ENCODE measurements at regions not wholly inside any gene's neighbourhood (a gene's known extent, or its start where the extent isn't known, plus 50 kb on each side); places are given as distances from the start of the nearest gene placed in this dataset.

DNA sequence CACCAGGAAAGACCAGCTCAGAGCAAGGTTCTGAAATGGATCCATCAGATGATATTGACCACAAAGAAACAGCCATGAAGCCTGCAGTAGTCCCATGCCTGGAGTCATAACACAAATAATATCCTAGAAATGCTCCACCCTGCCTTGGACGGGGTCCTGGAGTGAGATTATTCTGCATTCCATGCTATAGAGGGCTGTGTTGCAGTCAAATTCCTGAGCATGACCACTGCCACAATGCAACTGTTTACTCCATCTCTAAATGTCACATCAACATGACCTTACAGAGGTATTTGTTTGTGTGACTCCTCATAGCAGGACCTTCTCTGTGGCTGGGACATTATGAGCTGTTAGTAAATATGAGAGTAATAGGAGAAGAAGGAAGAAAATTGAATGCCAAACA is 257.5 kb upstream of the TCF21 start:
- DNase-seq (ENCODE audit: low spot score): no peak

DNA sequence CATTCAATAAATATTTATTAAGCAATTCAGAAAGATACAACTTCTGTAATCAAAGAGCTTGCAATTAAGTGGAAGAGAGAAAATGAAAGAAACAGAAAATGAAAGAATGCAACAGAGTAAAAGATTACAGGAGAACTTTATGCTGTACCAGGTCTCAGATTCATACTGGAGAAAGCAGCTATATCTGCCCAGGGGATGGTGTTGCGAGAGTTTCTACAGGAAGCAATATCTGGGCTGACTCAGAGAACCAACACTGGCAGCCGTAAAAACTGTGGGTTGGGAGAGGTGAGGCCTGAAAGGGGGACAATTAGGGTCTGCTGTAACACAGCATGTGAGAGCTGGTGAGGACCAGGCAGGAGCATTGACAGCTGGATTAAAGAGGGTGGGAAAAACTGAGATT is 256.7 kb upstream of the TCF21 start:
- no peak for DNase-seq (ENCODE audit: low spot score)

DNA sequence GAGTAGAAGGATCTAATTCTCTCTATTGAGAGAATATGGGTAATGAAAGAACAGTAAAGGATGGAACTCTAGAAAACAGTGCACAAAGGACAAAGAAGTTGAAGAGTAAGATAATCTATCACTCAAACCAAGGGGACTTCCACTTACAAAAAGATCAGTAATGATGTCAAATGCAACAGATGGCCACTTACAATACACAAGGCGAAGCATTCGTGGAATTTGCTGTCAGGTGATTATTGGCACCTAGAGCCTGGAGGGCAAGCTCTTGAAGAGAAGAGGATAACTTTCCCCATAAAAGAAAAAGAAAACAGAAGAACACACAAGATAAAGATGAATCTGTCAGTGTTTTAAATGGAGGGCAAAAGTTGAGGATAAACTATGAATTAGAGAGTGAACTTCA is 256.0 kb upstream of the TCF21 start:
- no peak for DNase-seq (ENCODE audit: low spot score)

GRCh38 chr6:133634474-133634873 is 254.4 kb upstream of the TCF21 start:
- DNase-seq (ENCODE audit: low spot score): no peak

- no peak for DNase-seq (ENCODE audit: low spot score)
Observed at GRCh38 chr6:133635447-133635846, 253.5 kb upstream of the TCF21 start.

DNA sequence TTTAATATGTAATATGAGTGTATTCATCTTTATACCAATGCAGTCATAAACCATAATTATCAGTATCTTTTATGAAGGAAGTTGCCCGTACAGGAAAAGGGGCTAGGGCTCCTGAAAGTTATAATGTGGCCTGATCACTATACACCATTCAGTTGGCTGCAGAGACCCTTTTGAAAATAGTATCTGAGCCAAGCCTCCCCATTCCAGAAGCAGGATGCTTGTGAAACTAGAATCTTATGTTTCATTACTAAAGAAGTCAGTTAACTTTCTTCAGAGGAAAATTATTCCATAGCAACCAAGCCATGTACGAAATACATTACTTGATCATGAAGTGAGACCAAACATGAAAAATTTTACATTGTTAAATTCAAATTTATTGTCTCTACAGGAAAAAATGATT is 251.5 kb upstream of the TCF21 start:
- DNase-seq (ENCODE audit: low spot score): no peak

GRCh38 chr6:133637874-133638273 is 251.0 kb upstream of the TCF21 start:
- no peak for DNase-seq (ENCODE audit: low spot score)

DNA sequence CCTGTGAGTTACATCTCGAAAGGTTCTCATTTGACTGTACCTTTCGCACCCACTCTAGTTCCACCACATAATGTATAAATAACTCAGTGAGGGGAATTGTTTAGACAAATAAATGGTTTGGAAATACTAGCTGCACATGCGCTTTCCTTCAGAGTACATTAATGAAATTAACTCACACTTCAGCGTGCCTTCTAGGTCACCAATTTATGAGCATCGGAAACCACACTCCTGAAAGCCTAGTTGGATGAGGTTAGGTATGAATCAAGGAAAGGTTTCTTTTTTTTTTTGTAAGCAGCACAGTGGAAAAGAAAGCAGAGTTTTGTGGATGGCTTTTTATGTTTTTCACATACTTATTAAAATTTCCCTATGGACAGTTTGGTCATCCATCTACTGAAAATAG is 247.8 kb upstream of the TCF21 start:
- no peak for DNase-seq (ENCODE audit: low spot score)

DNA sequence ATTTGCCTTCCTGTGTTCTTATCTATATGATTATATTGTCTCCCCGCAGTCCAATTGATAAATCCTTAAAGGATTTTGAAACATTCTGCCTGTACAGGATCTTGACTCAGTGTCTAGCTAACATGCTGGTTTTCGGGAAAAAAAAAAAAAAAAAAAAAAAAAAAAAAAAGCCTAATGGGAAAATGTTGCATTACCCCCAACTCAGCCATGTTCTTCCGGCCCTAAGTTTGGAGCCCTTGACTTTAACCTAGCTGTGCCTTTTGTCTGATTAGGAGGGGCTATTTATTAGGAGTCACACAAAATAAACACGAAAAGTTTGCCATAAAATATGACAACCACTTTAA is 244.4 kb upstream of the TCF21 start:
- no peak for DNase-seq (ENCODE audit: low spot score)

GRCh38 chr6:133644892-133645619 is 243.9 kb upstream of the TCF21 start:
- no peak for DNase-seq (ENCODE audit: low spot score)

DNA sequence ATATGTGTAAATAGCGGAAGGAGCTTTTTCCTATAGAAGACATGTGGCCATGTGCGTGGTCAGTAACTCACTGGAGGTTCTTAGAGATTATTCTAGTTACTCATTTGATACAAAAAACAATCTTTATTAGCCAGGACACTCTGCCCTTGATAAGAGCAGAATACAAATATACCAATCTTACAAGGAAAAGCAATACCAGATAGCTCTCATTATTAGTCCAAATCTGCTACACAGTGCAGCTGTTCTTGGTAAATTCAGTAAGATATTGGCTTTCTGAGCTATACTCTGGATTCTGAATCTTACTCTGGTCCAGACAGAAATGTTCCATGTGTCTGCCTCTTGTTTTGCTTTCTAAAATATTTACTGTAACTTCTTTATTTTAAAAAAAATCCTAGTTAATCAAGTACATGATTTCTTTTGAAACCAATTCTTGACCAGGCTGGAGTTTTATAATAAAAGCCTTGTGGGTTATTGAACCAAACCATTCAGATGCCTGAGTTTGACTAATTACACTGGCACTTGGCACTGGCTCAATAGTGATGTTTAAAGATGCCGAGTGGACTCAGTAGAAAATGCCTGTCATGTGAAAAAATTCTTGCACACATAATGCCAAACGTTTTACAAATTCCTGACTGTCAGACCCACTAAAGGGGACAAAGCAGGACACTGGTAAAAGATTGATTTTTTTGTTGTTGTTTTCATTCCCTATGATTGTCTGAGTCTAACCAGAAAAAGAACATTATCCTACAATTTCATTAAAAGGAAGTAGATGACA is 242.8 kb upstream of the TCF21 start:
- no peak for DNase-seq (ENCODE audit: low spot score)

GRCh38 chr6:133648581-133648980 is 240.3 kb upstream of the TCF21 start:
- DNase-seq (ENCODE audit: low spot score): no peak

GRCh38 chr6:133671376-133671775 is 217.5 kb upstream of the TCF21 start:
- DNase-seq (ENCODE audit: low spot score): no peak

- DNase-seq (ENCODE audit: low spot score): no peak
Observed at GRCh38 chr6:133673056-133673455, 215.9 kb upstream of the TCF21 start.

- DNase-seq (ENCODE audit: low spot score): no peak
Observed at GRCh38 chr6:133674661-133675060, 214.3 kb upstream of the TCF21 start.

GRCh38 chr6:133680994-133681393 is 207.9 kb upstream of the TCF21 start:
- no peak for DNase-seq (ENCODE audit: low spot score)

GRCh38 chr6:133681891-133682290 is 207.0 kb upstream of the TCF21 start:
- DNase-seq (ENCODE audit: low spot score): no peak

GRCh38 chr6:133682506-133683307 is 206.2 kb upstream of the TCF21 start:
- no peak for DNase-seq (ENCODE audit: low spot score)

- no peak for DNase-seq (ENCODE audit: low spot score)
Observed at GRCh38 chr6:133683308-133683580, 205.7 kb upstream of the TCF21 start.

GRCh38 chr6:133683606-133684005 is 205.3 kb upstream of the TCF21 start:
- no peak for DNase-seq (ENCODE audit: low spot score)

DNA sequence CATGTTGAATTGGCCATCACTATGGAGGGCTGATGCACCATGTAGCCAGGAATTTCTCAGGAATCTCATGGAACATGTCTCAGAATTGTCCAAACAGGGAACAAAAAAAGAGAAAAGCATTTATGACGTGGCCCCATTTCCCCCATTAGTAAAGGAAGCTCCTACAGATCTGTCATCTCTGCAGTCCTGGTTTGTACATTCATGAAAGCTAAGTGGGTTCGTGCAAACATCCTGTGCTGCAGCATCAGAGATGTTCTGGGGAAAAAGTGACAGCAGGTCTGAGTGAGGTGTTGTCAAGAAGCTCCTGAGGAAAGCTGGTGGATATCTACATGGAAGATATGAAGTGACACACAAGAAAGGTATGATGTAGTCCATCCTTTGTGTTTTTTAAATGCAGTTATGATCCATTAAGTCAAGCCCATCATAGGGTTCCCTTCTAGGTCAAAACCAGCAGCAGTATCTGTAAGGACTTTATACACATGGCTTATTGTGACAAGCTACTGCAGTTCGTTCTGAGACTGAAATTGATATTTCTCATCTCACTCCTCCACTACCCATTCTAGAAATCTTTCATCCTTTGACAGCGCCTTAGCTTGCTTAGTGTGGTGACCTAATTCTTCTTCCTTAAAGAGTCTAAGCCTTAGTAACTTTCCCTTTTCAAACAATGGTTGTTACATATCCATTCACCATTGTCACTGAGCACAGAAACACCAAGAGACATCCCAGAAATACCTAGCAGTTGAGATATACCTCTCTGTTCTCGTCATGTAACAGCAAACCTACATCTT is 200.0 kb upstream of the TCF21 start:
- no peak for DNase-seq (ENCODE audit: low spot score)

- DNase-seq (ENCODE audit: low spot score): no peak
Observed at GRCh38 chr6:133689863-133690262, 199.1 kb upstream of the TCF21 start.

GRCh38 chr6:133693565-133693964 is 195.3 kb upstream of the TCF21 start:
- DNase-seq (ENCODE audit: low spot score): no peak
